ENCODE measurements at regions not wholly inside any gene's neighbourhood (a gene's known extent, or its start where the extent isn't known, plus 50 kb on each side); places are given as distances from the start of the nearest gene placed in this dataset.

- TF ChIP-seq POLR2A (IDR thresholded peaks at IDR 0.05; ENCODE audit: low read depth, low read length) (no peak), TAF1 (IDR thresholded peaks at IDR 0.05; ENCODE audit: borderline replicate concordance, low read depth, low read length) (no peak)
These were observed 759.5 kb downstream of the GRXCR1 start for GRCh38 chr4:43651991-43652390.

All from GM12892 (cell line).